ENCODE measurements at regions not wholly inside any gene's neighbourhood (a gene's known extent, or its start where the extent isn't known, plus 50 kb on each side); places are given as distances from the start of the nearest gene placed in this dataset.

GRCh38 chr21:35488946-35489345 lies 439.8 kb upstream of the RUNX1 start:
- TF ChIP-seq BATF2 (CRISPR knock-in tag; IDR thresholded peaks at IDR 0.05) = no peak
- TF ChIP-seq POLR2AphosphoS5 (IDR thresholded peaks at IDR 0.05; ENCODE audit: low read depth, low read length) = no peak
- no peak for TF ChIP-seq ZBTB49 (CRISPR knock-in tag; IDR thresholded peaks at IDR 0.05; ENCODE audit: borderline replicate concordance)
- no peak for TF ChIP-seq EZH2 (conservative IDR thresholded peaks at IDR 0.05; ENCODE audit: low read depth, low read length)
- TF ChIP-seq ZNF264 (CRISPR knock-in tag; IDR thresholded peaks at IDR 0.05) = no peak

Measured in HepG2 (cell line).